Thyroid gland (tissue), 4 donors: ENCODE measurements at regions not wholly inside any gene's neighbourhood (a gene's known extent, or its start where the extent isn't known, plus 50 kb on each side); places are given as distances from the start of the nearest gene placed in this dataset. TPM values are rescaled to one million over a fixed set of nuclear protein-coding genes. Genes with fewer than 3 reads are reported as not detected.

Experiments
- DNase-seq, 2 donors: peaks; one replicate each; pipeline ENCODE4 v3.0.0-alpha.2; 2019
- H3K27ac ChIP-seq, 3 donors: fragments of 200-600 bp; sonication (generic); 1 replicate in 2 of 3; 2 replicates in 1 of 3; pipeline ENCODE4 v1.5.1; 2016 to 2019; ENCODE audit warnings: mild to moderate bottlenecking in 1 of 3, moderate library complexity in 1 of 3
- H3K27me3 ChIP-seq: fragments of 200-600 bp; sonication (generic); one replicate; pipeline ENCODE4 v1.5.1; 2019
- H3K36me3 ChIP-seq, 2 donors: fragments of 200-600 bp; sonication (generic); one replicate each; pipeline ENCODE4 v1.5.1; 2016 to 2019
- H3K4me1 ChIP-seq, 2 donors: fragments of 200-600 bp; sonication (generic); one replicate each; pipeline ENCODE4 v1.5.1; 2017 to 2019
- H3K4me3 ChIP-seq, 3 donors: fragments of 200-600 bp; sonication (generic); replicated peaks in 1 of 3; 1 replicate in 2 of 3; 2 replicates in 1 of 3; pipeline ENCODE4 v1.5.1; 2016; ENCODE audit warnings: mild to moderate bottlenecking in 1 of 3
- H3K9me3 ChIP-seq: fragments of 200-600 bp; sonication (generic); one replicate; pipeline ENCODE4 v1.5.1; 2017
- POLR2A ChIP-seq, 2 donors: fragments of 450-650 bp; IDR thresholded peaks; one replicate each; pipeline ENCODE4 v1.6.1; 2017; ENCODE audit warnings: antibody characterized with exemption in 2 of 2, mild to moderate bottlenecking in 2 of 2, moderate library complexity in 1 of 2
- WGBS, 2 donors: methylation state at CpG; one replicate each; pipeline ENCODE4 v1.1.5; 2017; 5-methylcytosine and 5-hydroxymethylcytosine counted together
- intact Hi-C: fragments of 100-400 bp; cut with DNase I; formaldehyde crosslinking; loops from one replicate; pipeline ENCODE4 v1.15.1; 2023
- small RNA-seq: library from RNA; depleted of rRNA; stranded (forward); fragments of <200 nt; gene quantifications from one replicate; pipeline ENCODE3, GENCODE V24; 2016
- TF ChIP-seq, protein P1 (sequence below), 6 experiments: fragments of 200-600 bp in 3 of 6; fragments of 450-650 bp in 3 of 6; sonication (generic) in 3 of 6; IDR thresholded peaks; one replicate each; pipeline ENCODE4 v1.5.1; 2016 to 2019; ENCODE audit warnings: antibody characterized with exemption in 6 of 6, mild to moderate bottlenecking in 2 of 6, inconsistent platforms in 1 of 6, moderate library complexity in 1 of 6

DNA sequence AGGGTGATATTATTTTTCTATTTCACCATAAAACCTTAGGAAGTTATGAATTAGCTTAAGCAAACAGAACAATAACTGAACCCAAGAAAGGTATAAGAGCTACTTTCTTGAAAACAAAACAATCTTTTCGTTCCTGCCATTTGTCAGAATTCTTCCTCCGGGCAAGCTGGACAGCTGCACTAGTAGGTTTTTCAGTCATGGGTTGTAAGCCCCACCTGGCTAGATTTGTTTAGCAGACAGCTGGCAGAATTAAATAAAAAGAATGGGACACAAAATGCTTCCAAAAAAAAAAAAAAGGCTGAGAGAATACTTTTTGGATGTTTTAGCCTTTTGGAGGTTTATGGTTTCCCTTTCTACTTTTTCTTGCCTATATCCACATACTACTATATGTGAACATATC lies 694.1 kb downstream of the ARHGAP15 start:
- Histone ChIP-seq H3K27me3 (no peaks in the 10 kb centered on the region), H3K9me3 (no peaks in the 10 kb centered on the region), H3K4me1 (no peaks in the 10 kb centered on the region), H3K36me3 (no peaks in the 10 kb centered on the region), H3K27ac (no peak overlapping the region), H3K4me3 (no peak overlapping the region)
- intact Hi-C loops, result no loop called here
- WGBS, 2 donors, result 64 to 69% methylated on average over 2 of the region's 2 CpGs
- TF ChIP-seq, protein P1, sequence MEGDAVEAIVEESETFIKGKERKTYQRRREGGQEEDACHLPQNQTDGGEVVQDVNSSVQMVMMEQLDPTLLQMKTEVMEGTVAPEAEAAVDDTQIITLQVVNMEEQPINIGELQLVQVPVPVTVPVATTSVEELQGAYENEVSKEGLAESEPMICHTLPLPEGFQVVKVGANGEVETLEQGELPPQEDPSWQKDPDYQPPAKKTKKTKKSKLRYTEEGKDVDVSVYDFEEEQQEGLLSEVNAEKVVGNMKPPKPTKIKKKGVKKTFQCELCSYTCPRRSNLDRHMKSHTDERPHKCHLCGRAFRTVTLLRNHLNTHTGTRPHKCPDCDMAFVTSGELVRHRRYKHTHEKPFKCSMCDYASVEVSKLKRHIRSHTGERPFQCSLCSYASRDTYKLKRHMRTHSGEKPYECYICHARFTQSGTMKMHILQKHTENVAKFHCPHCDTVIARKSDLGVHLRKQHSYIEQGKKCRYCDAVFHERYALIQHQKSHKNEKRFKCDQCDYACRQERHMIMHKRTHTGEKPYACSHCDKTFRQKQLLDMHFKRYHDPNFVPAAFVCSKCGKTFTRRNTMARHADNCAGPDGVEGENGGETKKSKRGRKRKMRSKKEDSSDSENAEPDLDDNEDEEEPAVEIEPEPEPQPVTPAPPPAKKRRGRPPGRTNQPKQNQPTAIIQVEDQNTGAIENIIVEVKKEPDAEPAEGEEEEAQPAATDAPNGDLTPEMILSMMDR (IDR thresholded peaks at IDR 0.05), result no peak
- no peak for TF ChIP-seq POLR2A (IDR thresholded peaks at IDR 0.05)
- DNase-seq, result no peak

DNA sequence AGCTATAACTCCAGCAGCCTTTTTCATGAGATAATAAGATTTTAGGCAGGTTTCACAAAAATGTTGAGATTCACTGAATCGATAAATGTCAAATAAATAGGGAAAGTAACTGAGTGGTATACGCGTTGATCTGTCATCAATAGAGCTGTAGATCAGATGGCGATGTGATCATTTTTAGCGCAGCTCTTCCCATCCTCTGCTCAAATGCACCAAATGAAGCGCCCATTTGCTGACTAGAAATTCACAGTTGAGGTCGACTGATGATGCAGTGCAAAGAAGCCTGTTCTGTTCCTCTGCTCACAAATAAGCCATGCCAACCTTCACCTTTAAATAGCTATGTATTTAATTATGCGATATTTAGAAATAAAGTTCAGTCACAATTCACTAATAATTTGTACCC lies 693.5 kb downstream of the ARHGAP15 start:
- no peak overlapping the region for H3K27ac ChIP-seq
- intact Hi-C loops, result no loop called here
- TF ChIP-seq, protein P1 (IDR thresholded peaks at IDR 0.05), result no peak
- TF ChIP-seq POLR2A (IDR thresholded peaks at IDR 0.05), result no peak
- WGBS, 2 donors, result 95 to 96% methylated on average over 8 of the region's 8 CpGs
- no peaks in the 10 kb centered on the region for H3K4me1 ChIP-seq
- H3K4me3 ChIP-seq, result no peak overlapping the region
- no peaks in the 10 kb centered on the region for H3K9me3 ChIP-seq
- no peaks in the 10 kb centered on the region for H3K36me3 ChIP-seq
- no peak for DNase-seq
- H3K27me3 ChIP-seq, result no peaks in the 10 kb centered on the region

GRCh38 chr2:143819764-143820163 lies 690.5 kb downstream of the ARHGAP15 start:
- H3K36me3 ChIP-seq, result no peaks in the 10 kb centered on the region
- no peaks in the 10 kb centered on the region for H3K9me3 ChIP-seq
- intact Hi-C loops, result no loop called here
- H3K4me3 ChIP-seq, result no peak overlapping the region
- no peaks in the 10 kb centered on the region for H3K4me1 ChIP-seq
- 89 to 90% methylated on average over 7 of the region's 7 CpGs for WGBS, 2 donors
- no peak for TF ChIP-seq POLR2A (IDR thresholded peaks at IDR 0.05)
- TF ChIP-seq, protein P1 (IDR thresholded peaks at IDR 0.05), result no peak
- no peak for DNase-seq
- no peak overlapping the region for H3K27ac ChIP-seq
- H3K27me3 ChIP-seq, result no peaks in the 10 kb centered on the region

GRCh38 chr2:143819190-143819735 lies 690.0 kb downstream of the ARHGAP15 start:
- intact Hi-C loops, result no loop called here
- Histone ChIP-seq H3K27ac (no peak overlapping the region), H3K36me3 (no peaks in the 10 kb centered on the region), H3K9me3 (no peaks in the 10 kb centered on the region), H3K4me3 (no peak overlapping the region), H3K27me3 (no peaks in the 10 kb centered on the region), H3K4me1 (no peaks in the 10 kb centered on the region)
- 19 to 22% methylated on average over 1 of the region's 1 CpG for WGBS, 2 donors
- TF ChIP-seq, protein P1 (IDR thresholded peaks at IDR 0.05), result no peak
- no peak for TF ChIP-seq POLR2A (IDR thresholded peaks at IDR 0.05)
- DNase-seq, result no peak

Small RNA genes lying in the stretch of these regions (small RNA-seq; reads per million reads assigned to genes)
- not detected for gene RF00019
